ENCODE measurements at regions not wholly inside any gene's neighbourhood (a gene's known extent, or its start where the extent isn't known, plus 50 kb on each side); places are given as distances from the start of the nearest gene placed in this dataset.

GRCh38 chr15:37586011-37586583 lies 348.3 kb upstream of the TMCO5A start:
- DNase-seq, result no peak

- no peak for DNase-seq
Observed at GRCh38 chr15:37586976-37587375, 347.5 kb upstream of the TMCO5A start.

DNA sequence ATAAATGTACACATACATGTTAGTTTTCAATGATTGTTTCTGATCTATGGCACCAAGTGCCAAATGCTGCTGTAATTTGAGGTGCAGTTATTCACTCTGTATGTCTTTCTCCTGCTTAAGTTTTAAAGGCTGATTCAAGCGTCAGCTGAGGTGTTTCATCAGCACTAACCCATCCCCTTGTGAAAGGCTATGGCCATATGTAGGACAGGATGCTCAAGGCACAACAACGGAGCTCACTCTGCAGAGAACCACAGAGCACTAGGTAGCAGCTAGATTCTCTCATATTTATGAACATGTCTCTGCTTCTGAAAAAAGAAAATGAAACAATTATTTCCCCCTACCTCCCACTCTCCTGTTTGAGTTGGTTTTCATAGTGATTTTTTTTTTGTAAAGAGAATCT lies 340.0 kb upstream of the TMCO5A start:
- DNase-seq, result no peak

DNA sequence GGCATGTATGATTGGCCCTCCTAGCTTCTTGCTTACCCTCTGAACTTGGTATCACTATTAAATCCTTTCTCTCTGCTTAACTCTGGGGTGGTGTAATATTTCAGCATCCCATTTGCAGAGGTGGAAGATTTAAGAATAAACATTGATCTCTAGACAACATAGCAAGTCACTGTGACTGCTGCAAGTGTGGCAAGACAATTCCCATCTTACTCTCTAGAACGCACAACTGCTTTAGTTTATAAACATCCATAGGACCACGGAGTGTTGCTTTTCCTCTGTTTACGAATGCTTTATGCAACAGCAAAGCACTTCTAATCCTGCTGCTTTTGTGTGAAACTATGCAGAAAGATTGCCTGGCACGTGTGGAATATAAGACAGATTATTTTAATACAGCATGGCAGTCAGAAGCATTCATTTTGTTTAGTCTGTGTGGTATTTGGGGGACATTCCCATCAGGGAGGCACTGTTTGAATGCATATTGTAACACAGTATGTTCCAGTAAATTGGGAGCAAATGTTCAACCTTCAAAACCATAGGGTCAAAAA lies 338.9 kb upstream of the TMCO5A start:
- DNase-seq, result no peak

DNA sequence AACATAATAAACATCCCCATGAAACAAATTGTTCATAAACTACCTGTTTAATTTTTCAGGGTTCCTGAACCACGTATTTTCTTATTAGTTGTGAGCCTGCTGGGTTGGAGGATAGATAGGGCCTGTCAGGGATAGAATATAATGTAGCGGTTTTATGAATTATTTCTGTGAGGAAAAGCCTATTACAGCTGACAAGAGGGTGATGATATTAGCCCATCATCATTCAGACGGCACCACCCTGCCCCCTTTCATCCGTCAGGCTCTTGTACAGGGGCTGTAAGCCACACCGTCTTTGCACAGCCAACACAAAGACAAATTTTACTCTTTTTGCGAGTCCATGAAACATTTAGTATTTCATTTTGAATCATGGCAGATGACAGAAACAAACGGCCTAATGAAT lies 335.3 kb upstream of the TMCO5A start:
- no peak for DNase-seq

DNA sequence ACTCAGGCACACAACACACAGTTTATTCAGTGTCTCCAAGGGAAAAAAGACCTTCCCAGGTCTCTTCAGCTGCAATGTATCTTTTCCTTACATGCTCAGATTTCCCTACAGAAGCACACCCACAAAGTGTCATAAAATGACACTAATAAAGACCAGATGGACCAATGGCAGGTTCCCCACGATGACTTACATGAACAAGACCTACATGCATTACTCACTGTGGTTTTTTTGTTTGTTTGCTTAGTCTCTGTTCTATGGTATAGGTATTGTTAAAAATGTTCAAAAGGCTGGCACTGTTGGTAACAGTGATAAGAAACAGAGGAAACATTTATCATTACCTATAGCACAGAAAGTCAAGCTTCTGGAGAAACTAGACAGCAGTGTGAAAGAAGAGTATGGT lies 318.2 kb upstream of the TMCO5A start:
- no peak for DNase-seq

DNA sequence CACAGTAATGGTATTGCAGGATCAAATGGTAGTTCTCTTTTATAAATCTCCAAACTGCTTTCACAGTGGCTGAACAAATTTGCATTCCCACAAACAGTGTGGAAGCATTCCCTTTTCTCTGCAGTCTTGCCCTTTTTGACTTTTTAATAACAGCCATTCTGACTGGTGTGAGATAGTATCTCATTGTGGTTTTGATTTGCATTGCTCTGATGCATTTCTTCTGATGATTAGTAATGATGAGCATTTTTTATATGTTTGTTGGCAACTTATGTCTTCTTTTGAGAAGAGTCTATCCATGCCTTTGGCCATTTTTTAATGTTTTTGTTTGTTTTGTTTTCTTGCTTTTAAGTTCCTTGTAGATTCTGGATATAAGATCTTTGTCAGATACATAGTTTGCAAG lies 316.1 kb upstream of the TMCO5A start:
- no peak for DNase-seq

- no peak for DNase-seq
Observed at GRCh38 chr15:37619358-37620042, 314.9 kb upstream of the TMCO5A start.

DNA sequence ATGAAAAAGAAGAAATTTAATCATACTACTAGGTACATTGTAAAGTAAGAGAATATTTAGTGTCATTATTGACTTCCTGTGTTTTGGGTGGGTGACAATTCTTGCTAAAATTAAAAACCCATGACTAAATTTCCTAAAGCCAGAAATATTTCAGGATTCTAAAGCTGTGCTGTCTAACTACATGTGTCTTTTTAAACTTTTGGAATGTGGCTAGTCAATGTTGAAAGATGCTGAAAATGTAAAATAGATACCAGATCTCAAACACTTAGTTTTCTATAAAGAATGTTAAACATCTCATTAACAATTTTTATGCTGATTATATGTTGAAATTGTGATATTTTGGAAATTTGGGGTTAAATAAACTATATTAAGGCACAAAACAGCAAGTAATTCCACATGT lies 308.9 kb upstream of the TMCO5A start:
- DNase-seq, result no peak

DNA sequence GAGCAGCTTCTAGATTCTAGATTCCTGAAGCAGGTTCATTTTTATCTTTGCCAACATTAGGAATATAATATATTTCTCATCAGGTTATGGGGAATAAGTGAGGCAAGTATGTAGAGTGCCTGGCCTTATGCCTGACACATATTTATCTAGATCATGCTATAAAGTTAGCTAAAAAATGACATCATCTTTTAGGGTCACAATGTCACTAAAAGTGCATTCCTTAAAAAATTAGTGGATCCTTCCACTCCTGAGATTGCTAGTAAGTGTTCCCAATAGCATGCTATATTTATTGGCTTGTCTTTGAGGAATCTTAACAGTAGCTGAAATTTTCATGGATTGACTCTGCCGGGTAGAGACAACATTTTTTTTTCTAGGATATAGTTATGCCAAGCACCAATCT lies 305.9 kb upstream of the TMCO5A start:
- no peak for DNase-seq

GRCh38 chr15:37636736-37637135 lies 297.7 kb upstream of the TMCO5A start:
- DNase-seq, result no peak

DNA sequence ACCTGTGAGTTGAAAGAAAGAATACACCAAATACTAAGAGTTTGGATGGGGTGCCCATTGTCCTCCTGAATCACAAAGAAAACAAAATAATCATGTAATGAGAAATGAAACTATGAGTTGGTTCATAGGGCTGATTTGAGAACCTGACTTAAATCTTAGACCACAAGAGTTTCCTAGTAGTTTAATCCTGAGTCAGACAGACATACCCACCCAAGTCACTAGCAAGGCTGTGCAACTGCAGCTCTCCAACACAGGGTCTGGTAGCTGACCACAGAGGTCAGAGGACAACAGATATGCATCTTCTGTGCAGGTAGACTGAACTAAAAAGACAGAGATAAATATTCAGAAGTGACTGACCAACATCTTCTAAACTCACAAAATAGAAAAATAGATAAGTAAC lies 296.3 kb upstream of the TMCO5A start:
- no peak for DNase-seq

DNA sequence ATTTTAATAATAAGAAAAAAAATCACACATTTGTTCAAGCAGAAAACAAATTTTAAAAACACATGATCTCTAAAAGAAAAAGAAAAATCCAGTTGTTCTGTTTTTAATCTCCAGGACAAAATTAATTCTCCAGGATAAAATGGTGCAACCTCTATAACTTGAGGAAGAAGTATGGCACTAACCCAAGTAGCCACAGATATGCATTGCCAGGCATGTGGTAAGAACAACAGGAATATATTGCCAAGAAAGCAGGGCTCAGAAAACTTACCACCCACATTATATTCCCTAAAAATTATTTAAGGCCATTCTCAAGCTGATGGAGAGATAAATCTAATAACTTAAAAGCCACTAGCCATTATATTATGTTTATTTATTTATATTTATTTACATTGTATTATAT lies 295.7 kb upstream of the TMCO5A start:
- no peak for DNase-seq

DNA sequence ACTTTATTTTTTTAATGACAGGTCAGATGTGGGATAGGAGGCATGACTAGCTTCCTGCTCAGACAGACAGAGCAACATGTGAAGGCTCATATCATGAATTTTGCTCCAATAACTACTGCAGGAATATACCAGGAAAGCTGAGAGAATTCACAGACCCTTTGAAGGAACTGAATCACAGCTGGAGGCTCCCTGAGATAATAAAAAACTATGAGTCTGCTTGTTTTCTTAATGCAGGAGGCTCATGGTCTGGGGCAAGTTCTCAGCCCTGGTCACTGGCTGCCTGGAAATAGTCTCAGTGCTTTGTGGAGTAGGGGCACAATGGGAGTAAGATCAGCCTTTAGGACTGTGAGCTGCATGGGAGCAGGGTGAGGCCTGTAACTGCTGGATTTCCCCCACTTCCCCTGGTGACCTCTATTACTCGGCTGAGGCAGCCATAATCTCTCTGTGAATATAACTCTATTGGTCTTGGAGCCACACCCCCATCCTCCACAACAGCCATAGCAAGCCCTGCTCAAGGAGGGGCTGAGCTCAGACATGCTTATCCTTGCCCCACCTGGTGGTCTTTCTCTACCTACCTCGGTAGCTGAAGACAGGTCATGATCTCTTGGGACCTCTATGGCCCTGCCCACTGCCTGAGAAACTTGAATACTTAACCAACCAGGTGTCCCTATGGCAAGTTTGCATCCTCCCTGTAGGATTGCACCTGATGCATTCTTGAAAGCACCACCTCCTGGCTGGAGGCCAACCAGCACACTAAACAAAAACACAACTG lies 281.6 kb upstream of the TMCO5A start:
- no peak for DNase-seq

DNA sequence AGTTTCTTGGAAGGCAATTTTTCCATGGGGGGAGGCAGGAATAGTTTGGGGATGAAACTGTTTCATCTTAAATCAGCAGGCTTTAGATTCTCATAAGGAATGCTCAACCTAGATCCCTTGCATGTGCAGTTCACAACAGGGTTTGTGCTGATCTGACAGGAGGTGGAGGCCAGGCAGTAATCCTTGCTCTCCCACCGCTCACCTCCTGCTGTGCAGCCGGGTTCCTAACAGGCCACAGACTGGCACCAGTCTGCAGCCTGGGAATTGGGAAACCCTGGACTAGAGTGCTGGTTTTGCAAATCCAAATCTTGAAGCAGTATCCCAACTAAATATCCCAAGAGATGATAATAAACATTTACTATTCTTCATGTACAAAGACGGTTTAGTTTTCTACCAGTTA lies 256.3 kb upstream of the TMCO5A start:
- no peak for DNase-seq

DNA sequence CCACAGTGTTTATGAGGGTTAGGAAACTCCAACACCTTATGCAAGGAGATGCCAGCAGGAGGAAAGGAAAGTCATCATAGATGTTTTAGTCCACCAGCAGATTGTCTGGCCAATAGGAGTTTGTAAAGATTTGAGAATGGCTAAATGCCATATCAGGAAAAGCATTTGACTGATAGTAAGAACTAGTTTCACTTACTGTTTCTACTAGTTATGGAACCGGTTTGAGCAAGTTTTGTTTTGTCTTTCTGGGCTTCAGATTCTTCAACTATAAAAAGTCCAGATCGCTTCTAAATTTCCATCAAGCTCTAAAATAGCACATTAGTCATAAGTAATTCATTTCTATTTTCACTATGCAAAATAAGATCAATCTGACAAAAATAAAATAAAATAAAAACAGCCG lies 254.8 kb upstream of the TMCO5A start:
- DNase-seq, result no peak

DNA sequence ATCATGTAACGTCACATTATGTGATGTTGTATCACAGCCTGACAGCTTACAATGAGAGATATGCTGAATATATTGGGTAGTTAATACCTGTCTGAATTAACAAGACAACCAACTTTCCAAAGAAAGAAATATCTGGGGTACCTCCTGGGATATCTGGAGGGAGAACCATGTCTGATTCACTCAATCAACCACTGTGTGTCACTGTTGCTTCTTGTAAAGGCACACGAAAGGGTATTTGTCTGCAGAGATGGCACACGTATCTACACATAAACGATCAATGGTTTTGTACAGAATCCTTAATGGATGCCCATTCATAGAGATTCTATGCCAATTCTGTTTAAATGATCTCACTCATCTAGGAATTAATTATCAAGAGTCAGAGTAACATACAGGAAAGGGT lies 252.1 kb upstream of the TMCO5A start:
- peak; percentile 3 for DNase-seq

- no peak for DNase-seq
Observed at GRCh38 chr15:37691911-37692310, 242.5 kb upstream of the TMCO5A start.

DNA sequence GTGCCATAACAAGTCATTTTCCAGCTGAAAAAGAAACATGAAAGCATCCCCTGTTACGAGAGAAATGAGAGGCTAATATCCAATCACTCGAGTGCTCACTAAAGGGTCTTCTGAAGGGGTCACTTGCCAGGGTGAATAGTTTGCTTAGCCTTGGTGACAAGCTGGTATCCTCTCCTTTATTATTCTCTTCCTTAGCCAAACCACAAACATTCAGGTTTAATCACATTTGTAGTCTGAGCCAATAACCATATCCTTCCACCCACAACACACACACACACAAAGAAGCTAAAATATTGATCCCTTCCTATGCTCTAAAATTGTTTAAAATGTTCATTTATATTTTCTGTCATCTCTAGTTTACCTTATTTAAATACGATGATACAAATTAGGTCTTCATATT lies 240.5 kb upstream of the TMCO5A start:
- no peak for DNase-seq

GRCh38 chr15:37695719-37696118 lies 238.7 kb upstream of the TMCO5A start:
- no peak for DNase-seq

- DNase-seq, result no peak
Observed at GRCh38 chr15:37698679-37699078, 235.8 kb upstream of the TMCO5A start.

GRCh38 chr15:37701230-37701629 lies 233.2 kb upstream of the TMCO5A start:
- DNase-seq, result no peak

- no peak for DNase-seq
Observed at GRCh38 chr15:37709669-37710068, 224.8 kb upstream of the TMCO5A start.

DNA sequence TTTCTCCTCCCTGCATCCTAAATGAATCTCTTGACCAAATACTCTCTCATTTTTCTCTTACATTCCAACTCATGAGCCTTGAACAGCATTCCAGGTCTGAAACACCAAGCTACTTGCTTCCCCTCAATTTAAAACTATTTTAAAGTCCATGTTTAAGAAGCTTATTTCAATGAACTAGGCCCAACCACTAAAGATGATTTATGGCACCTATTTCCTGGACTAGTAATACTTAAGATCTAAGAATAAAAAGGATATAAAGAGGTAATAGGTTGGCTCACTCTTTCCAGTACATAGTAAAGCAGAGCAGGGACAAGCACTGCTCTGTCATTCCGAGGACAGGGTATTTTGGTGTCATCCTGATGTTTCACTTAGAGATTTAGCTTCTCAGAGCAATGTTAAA lies 219.3 kb upstream of the TMCO5A start:
- DNase-seq, result no peak
